H1 (cell line): ENCODE measurements at regions not wholly inside any gene's neighbourhood (a gene's known extent, or its start where the extent isn't known, plus 50 kb on each side); places are given as distances from the start of the nearest gene placed in this dataset.
A peak's percentile ranks its signal among the peaks of the same experiment; 100 is the strongest.

Source experiments
- CTCF ChIA-PET: fragments of 300-600 bp; sonication (Branson Sonifier 250); formaldehyde crosslinking; loops from one replicate; lab custom pipeline; 2021; ENCODE audit not compliant: partially characterized antibody; lab: Charles Lee
- POLR2A ChIA-PET: fragments of 300-600 bp; sonication (Branson Sonifier 250); formaldehyde crosslinking; loops from one replicate; lab custom pipeline; 2021; ENCODE audit warnings: inconsistent platforms; ENCODE audit not compliant: partially characterized antibody; lab: Charles Lee
- DNase-seq, 2 experiments: peaks; one replicate each; pipeline versions ENCODE4 v3.0.0 to v3.0.0-alpha.2; 2010 to 2022; ENCODE audit warnings: low spot score in 2 of 2, low read depth in 1 of 2, mixed read lengths in 1 of 2
- FAIRE-seq: peaks from 2 replicates; lab custom pipeline; 2011; peaks lifted over from hg19 to GRCh38; lab: Jason Lieb, UNC
- H2AFZ ChIP-seq: 2 replicates; pipeline ENCODE4 v1.8.1; 2012; ENCODE audit warnings: low read length, inconsistent platforms
- H2AK5ac ChIP-seq: 2 replicates; pipeline ENCODE4 v1.6.1; 2013; ENCODE audit warnings: low read depth, low read length
- H2BK120ac ChIP-seq: replicated peaks from 2 replicates; pipeline ENCODE3; 2013; ENCODE audit warnings: low read depth, low read length, inconsistent platforms
- H2BK12ac ChIP-seq: 2 replicates; pipeline ENCODE4 v1.6.1; 2013; ENCODE audit warnings: low read depth, low read length
- H2BK15ac ChIP-seq: 2 replicates; pipeline ENCODE4 v1.6.1; 2013; ENCODE audit warnings: low read length
- H2BK20ac ChIP-seq: 2 replicates; pipeline ENCODE4 v1.6.1; 2013; ENCODE audit warnings: low read length
- H2BK5ac ChIP-seq: 2 replicates; pipeline ENCODE4 v1.6.1; 2013; ENCODE audit warnings: low read depth, low read length
- H3K14ac ChIP-seq: 2 replicates; pipeline ENCODE4 v1.6.1; 2013; ENCODE audit warnings: inconsistent platforms; ENCODE audit not compliant: insufficient read length
- H3K18ac ChIP-seq: 2 replicates; pipeline ENCODE4 v1.6.1; 2013; ENCODE audit warnings: low read length; ENCODE audit errors: extremely low read depth
- H3K23ac ChIP-seq: 2 replicates; pipeline ENCODE4 v1.6.1; 2013; ENCODE audit warnings: inconsistent platforms; ENCODE audit not compliant: insufficient read length
- H3K23me2 ChIP-seq: 2 replicates; pipeline ENCODE4 v1.6.1; 2013; ENCODE audit warnings: low read depth, low read length
- H3K27ac ChIP-seq: 2 replicates; pipeline ENCODE4 v1.6.1; 2011; ENCODE audit warnings: low read depth, low read length, inconsistent platforms
- H3K27me3 ChIP-seq, 4 experiments: replicated peaks in 1 of 4; 1 replicate in 1 of 4; 2 replicates in 3 of 4; pipeline versions ENCODE4 v1.6.1 to v1.8.1; 2011 to 2013; ENCODE audit warnings: low read length in 3 of 4, mild to moderate bottlenecking in 3 of 4, inconsistent platforms in 2 of 4, mixed read lengths in 2 of 4, moderate library complexity in 1 of 4; ENCODE audit not compliant: control insufficient read depth in 3 of 4, insufficient read depth in 3 of 4; ENCODE audit errors: extremely low read depth in 1 of 4
- H3K36me3 ChIP-seq, 4 experiments: 2 replicates each; pipeline versions ENCODE4 v1.6.1 to v1.8.1; 2011 to 2013; ENCODE audit warnings: mild to moderate bottlenecking in 4 of 4, low read length in 3 of 4, moderate library complexity in 2 of 4, control low read depth in 1 of 4, inconsistent platforms in 1 of 4; ENCODE audit not compliant: insufficient read depth in 4 of 4, control insufficient read depth in 2 of 4
- H3K4ac ChIP-seq: replicated peaks from 2 replicates; pipeline ENCODE3; 2013; ENCODE audit warnings: low read length, low read depth, mixed read lengths, inconsistent platforms; ENCODE audit not compliant: insufficient read length
- H3K4me1 ChIP-seq, 4 experiments: replicated peaks in 1 of 4; 1 replicate in 1 of 4; 2 replicates in 3 of 4; pipeline versions ENCODE4 v1.6.1 to v1.8.1; 2011 to 2013; ENCODE audit warnings: low read length in 3 of 4, inconsistent platforms in 2 of 4, mixed read lengths in 1 of 4; ENCODE audit not compliant: insufficient read depth in 4 of 4, control insufficient read depth in 3 of 4
- H3K4me2 ChIP-seq, 2 experiments: 2 replicates each; pipeline versions ENCODE4 v1.6.1 to v1.8.1; 2011 to 2013; ENCODE audit warnings: low read depth in 2 of 2, low read length in 2 of 2, control low read depth in 1 of 2, inconsistent platforms in 1 of 2, mild to moderate bottlenecking in 1 of 2; ENCODE audit not compliant: insufficient read depth in 1 of 2
- H3K4me3 ChIP-seq, 4 experiments: fragments of 200-600, 300-600 bp in 1 of 4; sonication (generic), shearing (Covaris generic), sonication (Bioruptor Twin) in 1 of 4; 2 replicates each; pipeline versions ENCODE4 v1.5.1 to v1.8.1; 2011 to 2016; ENCODE audit warnings: low read length in 4 of 4, low read depth in 3 of 4, control low read depth in 2 of 4, inconsistent platforms in 2 of 4, mild to moderate bottlenecking in 2 of 4, mixed read lengths in 1 of 4, moderate library complexity in 1 of 4; ENCODE audit not compliant: insufficient read depth in 2 of 4; ENCODE audit errors: extremely low read depth in 1 of 4
- H3K56ac ChIP-seq: replicated peaks from 2 replicates; pipeline ENCODE3; 2013; ENCODE audit warnings: low read depth, mild to moderate bottlenecking, mixed read lengths, low read length, inconsistent platforms; ENCODE audit not compliant: insufficient read length
- H3K79me1 ChIP-seq: 2 replicates; pipeline ENCODE4 v1.6.1; 2013; ENCODE audit warnings: low read depth, low read length, control low read depth
- H3K79me2 ChIP-seq, 2 experiments: 2 replicates each; pipeline versions ENCODE4 v1.6.1 to v1.8.1; 2012 to 2013; ENCODE audit warnings: low read length in 2 of 2, mild to moderate bottlenecking in 2 of 2, inconsistent platforms in 1 of 2; ENCODE audit not compliant: insufficient read depth in 2 of 2, control insufficient read depth in 1 of 2
- H3K9ac ChIP-seq, 4 experiments: replicated peaks in 1 of 4; 1 replicate in 1 of 4; 2 replicates in 3 of 4; pipeline versions ENCODE4 v1.6.1 to v1.8.1; 2011 to 2013; ENCODE audit warnings: low read depth in 3 of 4, low read length in 3 of 4, control low read depth in 2 of 4, mild to moderate bottlenecking in 2 of 4, moderate library complexity in 2 of 4, inconsistent platforms in 1 of 4; ENCODE audit errors: extremely low read depth in 1 of 4
- H3K9me3 ChIP-seq, 2 experiments: 2 replicates each; pipeline versions ENCODE4 v1.6.1 to v1.8.1; 2012 to 2013; ENCODE audit warnings: mild to moderate bottlenecking in 2 of 2, moderate library complexity in 2 of 2, control low read depth in 1 of 2, inconsistent platforms in 1 of 2, low read depth in 1 of 2, low read length in 1 of 2, mixed read lengths in 1 of 2; ENCODE audit not compliant: insufficient read depth in 2 of 2
- H4K20me1 ChIP-seq, 2 experiments: replicated peaks in 1 of 2; 2 replicates each; pipeline versions ENCODE3 to v1.8.1; 2011 to 2013; ENCODE audit warnings: inconsistent platforms in 2 of 2, low read length in 2 of 2, mild to moderate bottlenecking in 1 of 2; ENCODE audit not compliant: insufficient read depth in 2 of 2, control insufficient read depth in 1 of 2
- H4K5ac ChIP-seq: 2 replicates; pipeline ENCODE4 v1.6.1; 2013; ENCODE audit warnings: low read length, low read depth, mixed read lengths, inconsistent platforms; ENCODE audit not compliant: insufficient read length
- H4K8ac ChIP-seq: 2 replicates; pipeline ENCODE4 v1.8.0; 2013; ENCODE audit warnings: mild to moderate bottlenecking, moderate library complexity, low read length, inconsistent platforms; ENCODE audit not compliant: insufficient read depth; ENCODE audit errors: extremely low read depth
- H4K91ac ChIP-seq: replicated peaks from 2 replicates; pipeline ENCODE3; 2013; ENCODE audit warnings: low read length, mixed read lengths, inconsistent platforms; ENCODE audit not compliant: insufficient read length
- EP300 ChIP-seq, 2 experiments: IDR thresholded peaks; 1 replicate in 1 of 2; 2 replicates in 1 of 2; pipeline ENCODE4 v1.6.1; 2011 to 2012; ENCODE audit warnings: low read depth in 2 of 2, low read length in 2 of 2, mild to moderate bottlenecking in 2 of 2, borderline replicate concordance in 1 of 2, inconsistent platforms in 1 of 2, moderate library complexity in 1 of 2
- POLR2A ChIP-seq, 2 experiments: IDR thresholded peaks; 1 replicate in 1 of 2; 2 replicates in 1 of 2; pipeline ENCODE4 v1.6.1; 2011; ENCODE audit warnings: low read depth in 2 of 2, low read length in 2 of 2, mild to moderate bottlenecking in 2 of 2; ENCODE audit errors: control extremely low read depth in 1 of 2
- WGBS, 2 experiments: shearing (Covaris generic) in 1 of 2; methylation state at CpG; one replicate each; pipeline versions ENCODE4 v1.1.6 to v1.1.7; 2013 to 2015; ENCODE audit warnings: low lambda C conversion rate in 2 of 2, mixed read lengths in 2 of 2, inconsistent platforms in 1 of 2, low coverage in 1 of 2, missing lambda C conversion rate in 1 of 2; ENCODE audit not compliant: insufficient replicate concordance in 2 of 2, insufficient coverage in 1 of 2, insufficient read length in 1 of 2; ENCODE audit errors: extremely low coverage in 1 of 2, missing lambda C conversion rate in 1 of 2; 5-methylcytosine and 5-hydroxymethylcytosine counted together

GRCh38 chr1:29459620-29459945 lies 223.3 kb downstream of the PTPRU start:
- no peak overlapping the region for H4K5ac ChIP-seq
- H4K91ac ChIP-seq, result no peak overlapping the region
- CTCF ChIA-PET, result no interaction called here
- no peak overlapping the region for H3K4me3 ChIP-seq
- no peak overlapping the region for H3K23ac ChIP-seq
- no peak overlapping the region for H2BK20ac ChIP-seq
- no peak overlapping the region for H3K14ac ChIP-seq
- no peak overlapping the region for H3K4ac ChIP-seq
- H3K27me3 ChIP-seq, result no peaks in the 10 kb centered on the region
- no peaks in the 10 kb centered on the region for H3K79me2 ChIP-seq
- H3K56ac ChIP-seq, result no peak overlapping the region
- H3K9me3 ChIP-seq, result 0 out of 4 replicates have a peak, but pooled peaks cover 0 to 4% of the 10 kb centered on the region in 2 experiments
- H3K23me2 ChIP-seq, result no peaks in the 10 kb centered on the region
- H2BK5ac ChIP-seq, result no peak overlapping the region
- peaks cover 0 to 4% (median 0%) of the 10 kb centered on the region in 4 experiments; a peak in 2 of 7 replicates for H3K4me1 ChIP-seq
- POLR2A ChIA-PET, result no interaction called here
- no peak overlapping the region for H2AFZ ChIP-seq
- H3K36me3 ChIP-seq, result no peaks in the 10 kb centered on the region
- 93% methylated on average over 6 of the region's 6 CpGs; no CpG with 5 or more reads in 1 of the 2 experiments for WGBS, 2 experiments
- no peak for FAIRE-seq
- H2AK5ac ChIP-seq, result no peak overlapping the region
- no peak overlapping the region for H3K4me2 ChIP-seq
- no peak overlapping the region for H2BK12ac ChIP-seq
- H4K20me1 ChIP-seq, result no peaks in the 10 kb centered on the region
- H2BK120ac ChIP-seq, result no peak overlapping the region
- TF ChIP-seq EP300 (IDR thresholded peaks at IDR 0.05; ENCODE audit: borderline replicate concordance in 1 of 2, low read depth in 2 of 2, low read length in 2 of 2), result peak in 1 of 2 experiments; percentile 63; a peak in 1 of 3 replicates
- no peak for TF ChIP-seq POLR2A (IDR thresholded peaks at IDR 0.05; ENCODE audit: control extremely low read depth in 1 of 2, low read depth in 2 of 2, low read length in 2 of 2)
- H3K79me1 ChIP-seq, result no peaks in the 10 kb centered on the region
- DNase-seq, result no peak
- H3K9ac ChIP-seq, result no peak overlapping the region
- H2BK15ac ChIP-seq, result no peak overlapping the region
- H3K18ac ChIP-seq, result no peak overlapping the region
- H4K8ac ChIP-seq, result no peak overlapping the region
- H3K27ac ChIP-seq, result no peak overlapping the region
